ENCODE measurements at regions not wholly inside any gene's neighbourhood (a gene's known extent, or its start where the extent isn't known, plus 50 kb on each side); places are given as distances from the start of the nearest gene placed in this dataset.

DNA sequence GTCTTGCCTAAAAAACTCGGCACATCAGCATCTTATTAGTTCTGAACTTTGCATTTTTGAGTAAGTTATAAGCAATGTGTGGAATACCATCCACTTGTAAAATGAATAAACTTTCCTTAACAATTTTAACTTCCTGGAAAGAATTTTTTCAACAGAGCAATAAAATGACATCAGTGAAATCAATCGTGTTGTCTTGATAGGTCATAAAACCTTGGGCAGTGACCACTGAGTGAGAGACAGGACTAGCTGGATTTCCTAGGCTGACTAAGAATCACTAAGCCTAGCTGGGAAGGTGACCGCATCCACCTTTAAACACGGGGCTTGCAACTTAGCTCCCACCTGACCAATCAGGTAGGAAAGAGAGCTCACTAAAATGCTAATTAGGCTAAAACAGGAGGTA lies 403.0 kb upstream of the CNKSR2 start:
- no peak for DNase-seq (ENCODE audit: low spot score)
- peaks cover 31% of the 10 kb centered on the region for H3K4me1 Mint-ChIP-seq
- no peak overlapping the region for H3K27ac Mint-ChIP-seq
- ChIA-PET CTCF (interaction anchor here (0.9 kb wide), 1 partner anchor 596 kb away, joined by 3 read pairs; no protein-coding TSS in a partner anchor), POLR2A (no interaction called here)
- H3K36me3 Mint-ChIP-seq: 0 out of 2 replicates have a peak, but pooled peaks cover 2% of the 10 kb centered on the region
- no peak overlapping the region for H3K4me3 Mint-ChIP-seq
- no peak for ATAC-seq
- peaks cover 4% of the 10 kb centered on the region for H3K9me3 Mint-ChIP-seq
- no peak for TF ChIP-seq TEAD1 (CRISPR knock-in tag; IDR thresholded peaks at IDR 0.05)
- TF ChIP-seq JAZF1 (CRISPR knock-in tag; IDR thresholded peaks at IDR 0.05): no peak
- TF ChIP-seq ZNF423 (CRISPR knock-in tag; IDR thresholded peaks at IDR 0.05): no peak
- TF ChIP-seq, protein P1, sequence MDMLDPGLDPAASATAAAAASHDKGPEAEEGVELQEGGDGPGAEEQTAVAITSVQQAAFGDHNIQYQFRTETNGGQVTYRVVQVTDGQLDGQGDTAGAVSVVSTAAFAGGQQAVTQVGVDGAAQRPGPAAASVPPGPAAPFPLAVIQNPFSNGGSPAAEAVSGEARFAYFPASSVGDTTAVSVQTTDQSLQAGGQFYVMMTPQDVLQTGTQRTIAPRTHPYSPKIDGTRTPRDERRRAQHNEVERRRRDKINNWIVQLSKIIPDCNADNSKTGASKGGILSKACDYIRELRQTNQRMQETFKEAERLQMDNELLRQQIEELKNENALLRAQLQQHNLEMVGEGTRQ (CRISPR knock-in tag; IDR thresholded peaks at IDR 0.05): no peak
- no peak for TF ChIP-seq MYBL2 (CRISPR knock-in tag; IDR thresholded peaks at IDR 0.05)
- no peak for TF ChIP-seq NFATC4 (CRISPR knock-in tag; IDR thresholded peaks at IDR 0.05)
- TF ChIP-seq ZBTB21 (CRISPR knock-in tag; IDR thresholded peaks at IDR 0.05; ENCODE audit: borderline replicate concordance): no peak
- H3K27me3 Mint-ChIP-seq (ENCODE audit: low read depth): peaks cover 3% of the 10 kb centered on the region; the same call in 1 of the 2 replicates

DNA sequence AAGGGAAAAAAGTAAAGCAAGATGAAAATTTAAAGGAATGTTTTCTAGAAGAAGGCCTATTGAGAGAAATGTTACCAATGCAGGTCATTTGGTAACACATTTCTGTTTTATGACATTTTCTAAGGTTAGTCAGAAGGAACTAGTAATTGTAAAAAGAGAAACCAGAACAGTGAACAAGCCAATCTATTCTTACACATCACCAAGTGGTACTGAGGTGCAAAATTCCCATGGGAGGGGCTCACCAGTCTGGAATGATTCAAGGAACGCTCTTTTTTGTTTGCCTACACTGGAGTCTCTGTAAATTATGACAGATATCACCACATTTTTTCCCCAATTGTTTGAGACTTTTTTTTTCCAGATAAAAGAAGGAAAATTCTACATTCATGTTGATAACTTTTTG lies 404.7 kb upstream of the CNKSR2 start:
- ChIA-PET POLR2A (no interaction called here), CTCF (no interaction called here)
- Mint-ChIP-seq H3K27ac (no peak overlapping the region), H3K9me3 (peaks cover 4% of the 10 kb centered on the region), H3K27me3 (ENCODE audit: low read depth) (peaks cover 3% of the 10 kb centered on the region; the same call in 1 of the 2 replicates), H3K36me3 (0 out of 2 replicates have a peak, but pooled peaks cover 2% of the 10 kb centered on the region), H3K4me3 (no peak overlapping the region), H3K4me1 (peaks cover 29% of the 10 kb centered on the region)
- no peak for ATAC-seq
- no peak for DNase-seq (ENCODE audit: low spot score)
- no peak for TF ChIP-seq ZNF416 (CRISPR knock-in tag; IDR thresholded peaks at IDR 0.05)
- no peak for TF ChIP-seq NFYB (CRISPR knock-in tag; conservative IDR thresholded peaks at IDR 0.05; ENCODE audit: low read depth)
- TF ChIP-seq, protein P2, sequence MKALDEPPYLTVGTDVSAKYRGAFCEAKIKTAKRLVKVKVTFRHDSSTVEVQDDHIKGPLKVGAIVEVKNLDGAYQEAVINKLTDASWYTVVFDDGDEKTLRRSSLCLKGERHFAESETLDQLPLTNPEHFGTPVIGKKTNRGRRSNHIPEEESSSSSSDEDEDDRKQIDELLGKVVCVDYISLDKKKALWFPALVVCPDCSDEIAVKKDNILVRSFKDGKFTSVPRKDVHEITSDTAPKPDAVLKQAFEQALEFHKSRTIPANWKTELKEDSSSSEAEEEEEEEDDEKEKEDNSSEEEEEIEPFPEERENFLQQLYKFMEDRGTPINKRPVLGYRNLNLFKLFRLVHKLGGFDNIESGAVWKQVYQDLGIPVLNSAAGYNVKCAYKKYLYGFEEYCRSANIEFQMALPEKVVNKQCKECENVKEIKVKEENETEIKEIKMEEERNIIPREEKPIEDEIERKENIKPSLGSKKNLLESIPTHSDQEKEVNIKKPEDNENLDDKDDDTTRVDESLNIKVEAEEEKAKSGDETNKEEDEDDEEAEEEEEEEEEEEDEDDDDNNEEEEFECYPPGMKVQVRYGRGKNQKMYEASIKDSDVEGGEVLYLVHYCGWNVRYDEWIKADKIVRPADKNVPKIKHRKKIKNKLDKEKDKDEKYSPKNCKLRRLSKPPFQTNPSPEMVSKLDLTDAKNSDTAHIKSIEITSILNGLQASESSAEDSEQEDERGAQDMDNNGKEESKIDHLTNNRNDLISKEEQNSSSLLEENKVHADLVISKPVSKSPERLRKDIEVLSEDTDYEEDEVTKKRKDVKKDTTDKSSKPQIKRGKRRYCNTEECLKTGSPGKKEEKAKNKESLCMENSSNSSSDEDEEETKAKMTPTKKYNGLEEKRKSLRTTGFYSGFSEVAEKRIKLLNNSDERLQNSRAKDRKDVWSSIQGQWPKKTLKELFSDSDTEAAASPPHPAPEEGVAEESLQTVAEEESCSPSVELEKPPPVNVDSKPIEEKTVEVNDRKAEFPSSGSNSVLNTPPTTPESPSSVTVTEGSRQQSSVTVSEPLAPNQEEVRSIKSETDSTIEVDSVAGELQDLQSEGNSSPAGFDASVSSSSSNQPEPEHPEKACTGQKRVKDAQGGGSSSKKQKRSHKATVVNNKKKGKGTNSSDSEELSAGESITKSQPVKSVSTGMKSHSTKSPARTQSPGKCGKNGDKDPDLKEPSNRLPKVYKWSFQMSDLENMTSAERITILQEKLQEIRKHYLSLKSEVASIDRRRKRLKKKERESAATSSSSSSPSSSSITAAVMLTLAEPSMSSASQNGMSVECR (CRISPR knock-in tag; IDR thresholded peaks at IDR 0.05; ENCODE audit: borderline replicate concordance): no peak
- no peak for TF ChIP-seq ATF1 (CRISPR knock-in tag; IDR thresholded peaks at IDR 0.05)
- TF ChIP-seq, protein P3, sequence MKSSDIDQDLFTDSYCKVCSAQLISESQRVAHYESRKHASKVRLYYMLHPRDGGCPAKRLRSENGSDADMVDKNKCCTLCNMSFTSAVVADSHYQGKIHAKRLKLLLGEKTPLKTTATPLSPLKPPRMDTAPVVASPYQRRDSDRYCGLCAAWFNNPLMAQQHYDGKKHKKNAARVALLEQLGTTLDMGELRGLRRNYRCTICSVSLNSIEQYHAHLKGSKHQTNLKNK (CRISPR knock-in tag; IDR thresholded peaks at IDR 0.05): no peak
- TF ChIP-seq, protein P4, sequence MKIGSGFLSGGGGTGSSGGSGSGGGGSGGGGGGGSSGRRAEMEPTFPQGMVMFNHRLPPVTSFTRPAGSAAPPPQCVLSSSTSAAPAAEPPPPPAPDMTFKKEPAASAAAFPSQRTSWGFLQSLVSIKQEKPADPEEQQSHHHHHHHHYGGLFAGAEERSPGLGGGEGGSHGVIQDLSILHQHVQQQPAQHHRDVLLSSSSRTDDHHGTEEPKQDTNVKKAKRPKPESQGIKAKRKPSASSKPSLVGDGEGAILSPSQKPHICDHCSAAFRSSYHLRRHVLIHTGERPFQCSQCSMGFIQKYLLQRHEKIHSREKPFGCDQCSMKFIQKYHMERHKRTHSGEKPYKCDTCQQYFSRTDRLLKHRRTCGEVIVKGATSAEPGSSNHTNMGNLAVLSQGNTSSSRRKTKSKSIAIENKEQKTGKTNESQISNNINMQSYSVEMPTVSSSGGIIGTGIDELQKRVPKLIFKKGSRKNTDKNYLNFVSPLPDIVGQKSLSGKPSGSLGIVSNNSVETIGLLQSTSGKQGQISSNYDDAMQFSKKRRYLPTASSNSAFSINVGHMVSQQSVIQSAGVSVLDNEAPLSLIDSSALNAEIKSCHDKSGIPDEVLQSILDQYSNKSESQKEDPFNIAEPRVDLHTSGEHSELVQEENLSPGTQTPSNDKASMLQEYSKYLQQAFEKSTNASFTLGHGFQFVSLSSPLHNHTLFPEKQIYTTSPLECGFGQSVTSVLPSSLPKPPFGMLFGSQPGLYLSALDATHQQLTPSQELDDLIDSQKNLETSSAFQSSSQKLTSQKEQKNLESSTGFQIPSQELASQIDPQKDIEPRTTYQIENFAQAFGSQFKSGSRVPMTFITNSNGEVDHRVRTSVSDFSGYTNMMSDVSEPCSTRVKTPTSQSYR (CRISPR knock-in tag; IDR thresholded peaks at IDR 0.05): no peak
- TF ChIP-seq, protein P5, sequence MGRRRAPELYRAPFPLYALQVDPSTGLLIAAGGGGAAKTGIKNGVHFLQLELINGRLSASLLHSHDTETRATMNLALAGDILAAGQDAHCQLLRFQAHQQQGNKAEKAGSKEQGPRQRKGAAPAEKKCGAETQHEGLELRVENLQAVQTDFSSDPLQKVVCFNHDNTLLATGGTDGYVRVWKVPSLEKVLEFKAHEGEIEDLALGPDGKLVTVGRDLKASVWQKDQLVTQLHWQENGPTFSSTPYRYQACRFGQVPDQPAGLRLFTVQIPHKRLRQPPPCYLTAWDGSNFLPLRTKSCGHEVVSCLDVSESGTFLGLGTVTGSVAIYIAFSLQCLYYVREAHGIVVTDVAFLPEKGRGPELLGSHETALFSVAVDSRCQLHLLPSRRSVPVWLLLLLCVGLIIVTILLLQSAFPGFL (CRISPR knock-in tag; IDR thresholded peaks at IDR 0.05; ENCODE audit: borderline replicate concordance): no peak
- TF ChIP-seq NR1H2 (CRISPR knock-in tag; IDR thresholded peaks at IDR 0.05): no peak
- TF ChIP-seq SOX15 (CRISPR knock-in tag; IDR thresholded peaks at IDR 0.05): no peak
- TF ChIP-seq, protein P6, sequence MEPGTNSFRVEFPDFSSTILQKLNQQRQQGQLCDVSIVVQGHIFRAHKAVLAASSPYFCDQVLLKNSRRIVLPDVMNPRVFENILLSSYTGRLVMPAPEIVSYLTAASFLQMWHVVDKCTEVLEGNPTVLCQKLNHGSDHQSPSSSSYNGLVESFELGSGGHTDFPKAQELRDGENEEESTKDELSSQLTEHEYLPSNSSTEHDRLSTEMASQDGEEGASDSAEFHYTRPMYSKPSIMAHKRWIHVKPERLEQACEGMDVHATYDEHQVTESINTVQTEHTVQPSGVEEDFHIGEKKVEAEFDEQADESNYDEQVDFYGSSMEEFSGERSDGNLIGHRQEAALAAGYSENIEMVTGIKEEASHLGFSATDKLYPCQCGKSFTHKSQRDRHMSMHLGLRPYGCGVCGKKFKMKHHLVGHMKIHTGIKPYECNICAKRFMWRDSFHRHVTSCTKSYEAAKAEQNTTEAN (CRISPR knock-in tag; IDR thresholded peaks at IDR 0.05): no peak
- TF ChIP-seq, protein P7, sequence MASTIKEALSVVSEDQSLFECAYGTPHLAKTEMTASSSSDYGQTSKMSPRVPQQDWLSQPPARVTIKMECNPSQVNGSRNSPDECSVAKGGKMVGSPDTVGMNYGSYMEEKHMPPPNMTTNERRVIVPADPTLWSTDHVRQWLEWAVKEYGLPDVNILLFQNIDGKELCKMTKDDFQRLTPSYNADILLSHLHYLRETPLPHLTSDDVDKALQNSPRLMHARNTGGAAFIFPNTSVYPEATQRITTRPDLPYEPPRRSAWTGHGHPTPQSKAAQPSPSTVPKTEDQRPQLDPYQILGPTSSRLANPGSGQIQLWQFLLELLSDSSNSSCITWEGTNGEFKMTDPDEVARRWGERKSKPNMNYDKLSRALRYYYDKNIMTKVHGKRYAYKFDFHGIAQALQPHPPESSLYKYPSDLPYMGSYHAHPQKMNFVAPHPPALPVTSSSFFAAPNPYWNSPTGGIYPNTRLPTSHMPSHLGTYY (CRISPR knock-in tag; IDR thresholded peaks at IDR 0.05): no peak
- no peak for TF ChIP-seq ZNF671 (CRISPR knock-in tag; IDR thresholded peaks at IDR 0.05)
- TF ChIP-seq, protein P8, sequence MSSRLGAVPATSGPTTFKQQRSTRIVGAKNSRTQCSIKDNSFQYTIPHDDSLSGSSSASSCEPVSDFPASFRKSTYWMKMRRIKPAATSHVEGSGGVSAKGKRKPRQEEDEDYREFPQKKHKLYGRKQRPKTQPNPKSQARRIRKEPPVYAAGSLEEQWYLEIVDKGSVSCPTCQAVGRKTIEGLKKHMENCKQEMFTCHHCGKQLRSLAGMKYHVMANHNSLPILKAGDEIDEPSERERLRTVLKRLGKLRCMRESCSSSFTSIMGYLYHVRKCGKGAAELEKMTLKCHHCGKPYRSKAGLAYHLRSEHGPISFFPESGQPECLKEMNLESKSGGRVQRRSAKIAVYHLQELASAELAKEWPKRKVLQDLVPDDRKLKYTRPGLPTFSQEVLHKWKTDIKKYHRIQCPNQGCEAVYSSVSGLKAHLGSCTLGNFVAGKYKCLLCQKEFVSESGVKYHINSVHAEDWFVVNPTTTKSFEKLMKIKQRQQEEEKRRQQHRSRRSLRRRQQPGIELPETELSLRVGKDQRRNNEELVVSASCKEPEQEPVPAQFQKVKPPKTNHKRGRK (CRISPR knock-in tag; IDR thresholded peaks at IDR 0.05; ENCODE audit: borderline replicate concordance): no peak
- TF ChIP-seq, protein P9, sequence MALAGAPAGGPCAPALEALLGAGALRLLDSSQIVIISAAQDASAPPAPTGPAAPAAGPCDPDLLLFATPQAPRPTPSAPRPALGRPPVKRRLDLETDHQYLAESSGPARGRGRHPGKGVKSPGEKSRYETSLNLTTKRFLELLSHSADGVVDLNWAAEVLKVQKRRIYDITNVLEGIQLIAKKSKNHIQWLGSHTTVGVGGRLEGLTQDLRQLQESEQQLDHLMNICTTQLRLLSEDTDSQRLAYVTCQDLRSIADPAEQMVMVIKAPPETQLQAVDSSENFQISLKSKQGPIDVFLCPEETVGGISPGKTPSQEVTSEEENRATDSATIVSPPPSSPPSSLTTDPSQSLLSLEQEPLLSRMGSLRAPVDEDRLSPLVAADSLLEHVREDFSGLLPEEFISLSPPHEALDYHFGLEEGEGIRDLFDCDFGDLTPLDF (CRISPR knock-in tag; IDR thresholded peaks at IDR 0.05): no peak

All from WTC11 (cell line).